ENCODE measurements at regions not wholly inside any gene's neighbourhood (a gene's known extent, or its start where the extent isn't known, plus 50 kb on each side); places are given as distances from the start of the nearest gene placed in this dataset.
"Not testable (repeated sequence)": the region's sequence is repeated elsewhere in the genome, so short reads cannot be mapped to it uniquely, and the experiment has no call there.

DNA sequence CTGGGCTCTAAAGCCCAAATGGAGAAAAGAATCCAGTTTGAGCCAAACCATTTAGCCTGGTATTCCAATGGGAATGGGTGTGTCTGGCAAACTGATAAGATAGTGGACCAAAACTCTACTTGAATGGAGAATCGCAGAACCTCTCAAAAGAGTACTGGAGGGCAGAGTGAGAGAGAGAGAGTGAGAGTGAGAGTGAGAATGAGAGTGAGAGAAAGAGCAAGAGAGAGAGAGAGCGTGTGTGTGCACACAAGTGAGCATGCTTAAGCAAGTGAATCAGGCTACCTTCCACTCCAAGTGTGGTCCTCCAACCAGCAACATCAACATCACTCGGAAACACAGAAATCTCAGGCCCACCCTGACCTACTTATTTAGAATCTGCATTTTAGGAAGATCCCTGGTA lies 58.8 kb downstream of the UQCRFS1 start:
- DNase-seq = no peak

DNA sequence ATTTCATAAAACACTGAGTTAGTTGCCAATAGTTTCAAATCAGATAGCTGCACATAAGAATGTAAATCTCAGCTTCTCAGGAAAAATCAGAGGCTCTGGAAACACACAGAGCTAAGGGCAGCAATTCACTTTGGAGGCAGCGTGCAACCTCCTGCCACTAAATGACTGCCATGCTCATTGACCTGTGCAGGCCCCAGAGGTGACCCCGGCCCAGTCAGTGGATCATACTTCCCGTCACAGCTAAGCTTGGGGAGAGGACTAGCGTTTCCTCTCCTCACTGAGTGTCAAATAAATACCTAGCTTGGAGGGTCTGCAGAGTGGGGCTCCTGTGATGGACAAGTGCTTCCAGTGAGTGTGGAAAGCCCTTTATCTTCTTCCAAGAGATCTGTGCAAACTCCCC lies 67.2 kb downstream of the UQCRFS1 start:
- DNase-seq = no peak

DNA sequence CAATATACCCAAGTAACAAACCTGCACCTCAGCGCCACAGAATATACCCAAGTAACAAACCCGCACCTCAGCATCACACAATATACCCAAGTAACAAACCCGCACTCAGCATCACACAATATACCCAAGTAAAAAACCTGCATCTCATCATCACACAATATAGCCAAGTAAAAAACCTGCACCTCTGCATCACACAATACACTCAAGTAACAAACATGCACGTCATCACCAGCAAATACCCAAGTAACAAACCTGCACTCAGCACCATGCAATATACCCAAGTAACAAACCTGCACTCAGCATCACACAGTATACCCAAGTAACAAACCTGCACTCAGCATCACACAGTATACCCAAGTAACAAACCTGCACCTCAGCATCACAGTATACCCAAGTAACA lies 69.8 kb downstream of the UQCRFS1 start:
- DNase-seq = no peak

DNA sequence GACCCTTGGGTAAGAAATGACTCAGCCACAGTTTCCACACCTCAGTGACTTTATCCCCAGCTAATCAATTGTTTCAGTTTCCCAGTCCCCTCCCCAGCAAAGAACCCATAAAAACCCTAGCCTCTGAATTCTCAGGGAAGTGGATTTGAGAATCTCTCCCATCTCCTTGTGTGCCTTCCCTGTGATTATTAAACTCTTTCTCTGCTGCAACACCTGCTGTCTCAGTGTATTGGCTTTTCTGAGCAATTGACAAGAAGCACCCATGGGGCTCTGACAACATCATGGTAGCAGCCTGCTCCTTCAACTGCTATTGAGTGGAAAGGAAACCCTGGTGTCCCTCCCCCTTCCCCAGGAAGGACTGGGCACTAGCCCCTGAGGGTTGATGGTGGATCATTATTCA lies 73.7 kb downstream of the UQCRFS1 start:
- DNase-seq = no peak

DNA sequence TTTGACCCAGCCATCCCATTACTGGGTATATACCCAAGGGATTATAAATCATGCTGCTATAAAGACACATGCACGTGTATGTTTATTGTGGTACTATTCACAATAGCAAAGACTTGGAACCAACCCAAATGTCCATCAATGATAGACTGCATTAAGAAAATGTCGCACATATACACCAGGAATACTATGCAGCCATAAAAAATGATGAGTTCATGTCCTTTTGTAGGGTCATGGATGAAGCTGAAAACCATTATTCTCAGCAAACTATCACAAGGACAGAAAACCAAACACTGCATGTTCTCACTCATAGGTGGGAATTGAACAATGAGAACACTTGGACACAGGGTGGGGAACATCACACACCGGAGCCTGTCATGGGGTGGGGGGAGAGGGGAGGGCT lies 74.7 kb downstream of the UQCRFS1 start:
- DNase-seq = not testable (repeated sequence)

DNA sequence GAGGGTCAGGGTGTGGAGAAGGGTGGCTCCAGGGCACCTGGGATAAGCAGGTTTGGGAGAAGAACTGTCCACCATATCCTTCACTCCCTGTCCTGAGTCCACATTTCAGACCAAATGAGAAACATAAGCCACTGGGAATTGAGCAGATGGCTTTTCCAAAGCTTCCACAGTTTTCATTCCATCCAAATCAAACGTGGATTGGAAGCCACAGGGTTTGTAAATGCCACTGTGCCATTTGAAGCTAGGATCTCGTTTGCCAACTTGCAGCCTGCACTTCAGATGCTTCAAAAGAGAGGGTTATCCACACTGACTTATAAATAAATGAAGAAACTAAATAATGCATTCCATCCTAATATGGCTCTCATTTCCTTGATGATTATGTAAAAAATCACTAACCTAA lies 81.5 kb downstream of the UQCRFS1 start:
- DNase-seq = no peak

DNA sequence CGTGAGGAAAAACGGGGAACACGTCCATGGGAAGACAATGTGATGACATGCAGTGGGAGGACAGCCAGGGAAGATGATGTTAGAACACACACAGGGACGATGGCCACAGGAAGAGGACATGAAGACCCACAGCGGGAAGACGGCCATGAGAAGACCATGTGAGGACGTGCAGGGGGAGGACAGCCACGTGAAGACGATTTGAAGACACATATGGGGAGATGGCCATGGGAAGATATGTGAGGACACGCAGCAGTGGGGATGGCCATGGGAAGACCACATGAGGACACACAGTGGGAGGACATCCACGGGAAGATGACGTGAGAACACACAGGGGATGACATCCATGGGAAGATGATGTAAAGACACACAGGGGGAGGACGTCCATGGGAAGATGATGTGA lies 83.8 kb downstream of the UQCRFS1 start:
- no peak for DNase-seq

DNA sequence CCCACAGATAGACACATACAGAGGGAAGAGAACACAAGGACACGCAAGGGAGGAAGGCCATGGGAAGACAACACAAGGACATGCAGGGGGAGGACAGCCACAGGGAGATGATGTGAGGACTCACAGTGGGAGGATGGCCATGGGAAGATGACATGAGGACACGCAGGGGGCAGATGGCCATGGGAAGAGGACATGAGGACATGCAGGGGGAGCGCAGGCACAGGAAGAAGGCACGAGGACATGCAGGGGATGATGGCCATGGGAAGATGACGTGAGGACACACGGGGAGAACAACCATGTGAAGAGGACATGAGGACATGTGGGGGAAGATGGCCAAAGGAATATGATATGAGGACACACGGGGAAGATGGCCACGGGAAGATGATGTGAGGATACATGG lies 84.7 kb downstream of the UQCRFS1 start:
- DNase-seq = no peak

DNA sequence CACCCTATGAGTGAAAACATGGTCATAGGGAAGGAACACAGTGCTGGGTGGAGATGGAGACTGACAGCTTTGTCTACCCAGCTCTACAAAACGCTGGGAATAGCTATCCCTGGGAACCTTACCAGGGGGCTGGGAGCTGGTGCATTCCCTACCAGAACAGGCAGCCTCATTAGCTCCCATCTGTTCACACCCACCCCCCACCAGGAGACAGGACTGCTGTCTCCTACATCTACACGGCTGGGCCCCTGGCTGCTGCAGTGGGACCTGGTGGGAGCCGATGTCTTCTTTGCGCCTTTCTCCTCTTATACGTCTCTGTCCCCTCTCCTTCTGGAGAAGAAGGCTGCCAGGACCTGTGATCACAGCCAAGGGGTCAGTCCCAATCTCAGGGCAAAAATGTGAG lies 90.8 kb downstream of the UQCRFS1 start:
- DNase-seq = no peak

DNA sequence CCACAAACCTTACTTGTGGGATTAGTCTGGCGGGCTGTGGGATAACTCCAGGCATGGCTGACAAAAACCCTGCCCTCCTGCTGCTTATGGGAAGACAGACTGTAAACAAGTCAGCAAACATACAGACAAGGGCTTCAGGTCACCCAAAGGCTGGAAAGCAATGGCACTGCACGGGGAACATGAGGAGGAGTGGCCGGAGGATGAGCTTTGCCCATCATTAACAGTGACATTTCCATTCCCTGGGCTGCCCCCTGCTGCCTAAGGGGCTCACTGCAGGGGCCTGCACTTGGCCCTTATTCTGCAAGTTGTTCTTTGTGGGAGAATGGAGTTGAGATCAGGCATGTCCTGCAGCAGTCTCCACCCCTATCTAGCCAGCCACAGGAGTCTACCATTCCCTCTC lies 91.3 kb downstream of the UQCRFS1 start:
- peak in 4 of 56 donors; percentile 3 to 37 (median 7) for DNase-seq

DNA sequence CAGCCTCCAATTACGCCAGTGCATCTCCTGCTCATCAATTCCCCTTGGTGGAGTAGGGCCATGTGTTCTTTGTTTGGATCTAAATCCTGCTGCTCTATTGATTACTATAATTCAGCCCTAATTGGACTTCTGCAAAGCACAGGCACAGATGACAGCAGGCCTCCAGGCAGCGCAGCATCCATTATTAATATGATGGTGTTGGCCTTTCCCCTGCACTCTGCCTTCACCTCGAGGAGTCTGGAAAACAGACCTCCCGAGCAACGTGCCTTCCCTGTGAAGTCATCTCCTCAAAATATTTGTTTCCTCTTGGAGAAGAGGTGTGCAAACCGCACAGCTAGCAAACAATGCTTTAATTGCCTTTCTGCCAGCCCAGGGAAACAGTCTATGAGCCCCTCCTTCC lies 92.5 kb downstream of the UQCRFS1 start:
- DNase-seq = no peak

DNA sequence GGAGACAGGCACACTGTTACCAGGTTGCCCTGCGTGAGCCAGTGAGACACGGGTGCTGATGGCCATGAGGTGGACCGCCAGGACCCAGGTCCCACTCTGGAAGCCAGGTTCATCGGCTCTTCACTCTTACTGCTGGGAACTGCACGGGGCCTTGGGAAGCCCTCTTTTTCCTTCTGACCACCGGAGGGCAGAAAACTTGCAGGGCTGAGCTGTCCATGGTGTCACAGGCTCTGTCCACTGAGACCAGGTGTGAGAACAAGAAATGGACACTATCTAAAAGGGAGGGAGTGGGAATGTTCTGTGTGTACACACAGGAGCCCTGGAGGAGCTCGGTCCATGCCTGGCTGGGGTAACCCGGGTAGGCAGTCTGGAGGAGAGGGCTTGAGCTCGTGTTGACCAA lies 93.4 kb downstream of the UQCRFS1 start:
- peak in 1 of 56 donors; percentile 4 for DNase-seq

DNA sequence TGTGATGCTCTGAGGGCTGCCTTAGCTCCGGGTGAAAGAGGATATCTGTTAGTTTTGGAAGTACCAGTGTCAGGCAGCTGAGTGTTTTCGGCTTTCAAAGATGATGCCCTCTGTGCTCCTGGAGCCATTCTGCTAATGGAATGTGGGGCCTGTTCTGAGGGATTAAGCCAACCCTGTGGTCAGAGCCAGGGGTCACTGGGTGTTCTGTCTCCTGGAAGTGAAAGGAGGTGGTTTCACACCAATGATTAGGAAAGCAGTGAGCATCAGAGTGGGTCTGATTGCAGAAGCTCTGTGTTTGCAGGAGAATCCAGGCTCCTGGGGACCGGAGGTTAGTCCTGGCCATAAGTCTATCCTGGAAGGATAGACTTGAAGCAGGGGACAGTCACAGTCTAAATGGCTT lies 94.6 kb downstream of the UQCRFS1 start:
- no peak for DNase-seq

DNA sequence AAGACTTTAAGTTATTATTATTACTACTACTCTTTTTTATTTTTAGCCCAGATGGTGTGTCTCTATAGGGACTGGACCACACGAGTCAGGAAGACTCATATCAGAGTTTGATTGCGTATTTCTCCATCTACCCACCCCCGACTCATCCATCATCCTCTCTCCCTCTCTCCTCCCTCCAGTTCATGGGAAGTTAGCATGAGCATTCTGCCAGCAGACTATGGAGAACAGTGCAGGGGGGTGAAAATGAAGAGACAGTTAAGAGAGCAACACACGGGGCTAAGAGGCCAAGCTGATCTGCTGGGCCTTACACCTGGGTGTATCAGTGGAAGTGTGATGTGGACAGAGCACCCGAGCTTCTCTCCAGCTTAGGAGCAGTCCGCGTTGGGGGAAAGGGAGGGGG lies 95.0 kb downstream of the UQCRFS1 start:
- no peak for DNase-seq

DNA sequence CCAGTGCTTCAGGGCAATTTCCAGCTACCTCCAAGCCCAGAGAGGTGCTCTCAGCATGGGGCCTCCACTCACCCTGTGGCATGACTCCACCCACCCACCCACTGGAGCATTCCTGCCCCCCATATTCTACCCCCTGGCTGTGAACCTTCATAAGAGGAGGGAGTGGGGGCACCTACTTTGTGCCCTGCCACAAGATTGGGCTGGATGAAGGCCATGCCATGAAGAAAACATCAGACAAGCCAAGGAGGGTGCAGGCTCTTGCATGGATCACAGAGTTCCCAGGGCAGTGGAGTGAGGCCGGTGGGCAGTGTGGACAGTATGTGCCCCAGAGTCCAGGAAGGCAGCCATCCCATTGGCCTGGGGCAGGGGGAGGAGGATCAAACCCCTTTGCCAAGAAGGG lies 97.8 kb downstream of the UQCRFS1 start:
- no peak for DNase-seq

DNA sequence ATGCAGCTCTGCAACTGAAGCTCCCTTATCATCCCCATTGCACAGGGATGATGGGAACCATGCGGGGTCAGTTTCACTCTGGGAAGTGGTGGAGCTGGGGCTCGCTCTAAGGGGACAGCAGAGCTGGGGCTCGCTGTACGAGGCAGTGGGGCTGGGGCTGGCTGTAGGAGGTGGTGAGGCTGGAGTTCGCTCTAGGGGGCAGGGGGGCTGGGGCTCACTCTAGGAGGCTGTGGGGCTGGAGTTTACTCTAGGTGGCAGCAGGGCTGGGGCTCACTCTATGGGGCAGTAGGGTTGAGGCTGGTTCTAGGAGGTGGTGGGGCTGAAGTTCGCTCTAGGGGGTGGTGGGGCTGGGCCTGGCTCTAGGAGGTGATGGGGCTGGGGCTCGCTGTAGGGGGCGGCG lies 99.1 kb downstream of the UQCRFS1 start:
- DNase-seq = no peak

DNA sequence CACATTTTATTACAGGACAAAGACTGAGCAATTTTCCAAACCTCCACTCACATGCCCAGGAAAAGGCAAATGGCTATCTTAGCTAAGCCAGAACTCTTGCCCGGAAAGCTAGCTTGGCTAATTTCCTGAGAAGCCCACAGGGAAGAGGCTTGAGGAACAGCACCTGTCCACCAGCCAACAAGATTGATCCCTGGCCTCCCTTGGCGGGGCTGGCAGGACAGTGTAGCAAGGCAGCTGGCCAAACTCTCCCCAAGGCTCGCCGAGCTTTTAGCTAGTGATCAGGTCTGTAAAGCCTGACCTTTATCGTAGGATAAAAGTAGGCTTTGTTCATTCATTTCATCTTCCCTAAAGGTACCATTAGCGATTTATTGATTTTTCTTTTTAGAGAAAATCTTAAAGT lies 101.4 kb downstream of the UQCRFS1 start:
- no peak for DNase-seq

DNA sequence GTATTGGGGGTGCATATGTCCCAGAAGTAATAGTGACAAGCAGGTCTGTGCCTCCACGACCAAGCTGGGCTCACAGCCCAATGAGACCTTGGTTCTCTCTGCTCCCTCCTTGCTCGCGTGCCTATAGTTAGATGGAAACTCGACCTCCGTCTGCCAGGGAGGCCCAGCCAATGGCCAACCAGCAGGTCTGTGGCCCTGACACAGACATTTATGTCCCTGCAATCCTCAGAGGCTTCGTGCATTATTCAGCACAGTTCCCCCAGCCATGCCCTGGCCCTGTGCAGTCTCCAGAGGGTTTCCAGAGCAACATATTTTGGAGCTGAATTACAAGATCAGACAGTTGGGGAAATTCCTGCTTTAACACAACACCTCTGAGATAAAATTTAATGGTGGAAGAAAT lies 105.1 kb downstream of the UQCRFS1 start:
- no peak for DNase-seq

DNA sequence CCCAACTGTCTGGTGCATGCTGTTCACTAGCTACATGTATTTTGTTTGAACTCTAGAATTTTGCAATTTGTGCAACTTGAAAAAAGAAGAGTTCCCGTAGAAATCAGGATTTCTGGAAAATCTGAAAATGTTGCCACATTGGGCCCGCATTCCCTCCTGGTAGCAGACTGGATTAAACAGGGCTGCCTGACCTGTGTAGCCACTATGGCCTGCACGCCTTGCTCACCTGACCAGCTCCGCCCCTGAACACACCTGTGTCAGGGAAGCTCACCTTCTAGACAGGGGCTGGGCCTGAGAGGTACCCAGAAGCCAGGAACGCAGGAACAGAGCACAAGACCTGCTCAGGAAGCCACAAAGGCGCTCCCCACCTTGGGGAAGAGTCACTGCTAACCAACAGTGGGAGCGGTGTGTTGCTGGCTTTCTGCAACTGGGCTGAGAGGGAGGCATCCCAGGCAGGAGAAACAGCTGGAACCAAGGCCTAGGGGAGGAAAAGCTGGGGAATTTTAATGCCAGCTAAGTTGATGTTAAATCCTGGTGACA lies 106.5 kb downstream of the UQCRFS1 start:
- DNase-seq = no peak

DNA sequence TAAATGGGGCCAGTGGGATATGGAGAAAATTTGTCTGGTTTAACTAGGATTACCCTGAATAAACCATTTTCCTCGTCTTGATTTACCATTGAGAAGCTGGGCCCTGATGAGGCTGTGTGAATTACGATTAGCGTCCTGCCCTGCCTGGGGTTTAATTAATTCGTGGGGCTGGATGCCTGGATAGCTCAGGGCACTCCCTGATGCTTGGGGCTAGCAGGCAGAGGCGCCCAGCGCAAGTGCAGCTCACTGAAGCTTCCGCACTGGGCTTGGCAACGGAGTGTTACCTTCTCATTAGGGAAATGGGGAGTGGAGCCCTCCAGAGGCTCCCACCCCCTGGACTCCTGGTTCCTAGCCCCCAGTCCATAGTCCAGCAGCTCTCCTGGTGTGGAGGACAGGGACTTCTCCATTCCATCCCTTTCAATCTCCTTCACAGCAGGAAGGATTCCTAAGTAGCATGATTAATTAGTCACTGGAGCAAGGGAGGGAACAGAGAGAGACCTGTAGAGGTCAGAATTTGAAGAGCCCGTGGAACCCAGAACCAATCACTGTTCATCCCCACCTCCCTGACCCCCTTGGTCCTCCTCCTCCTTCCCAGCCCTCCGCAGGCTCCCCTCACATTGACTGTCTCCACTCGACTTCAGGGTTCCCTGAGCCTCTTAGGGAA lies 107.2 kb downstream of the UQCRFS1 start:
- no peak for DNase-seq

DNA sequence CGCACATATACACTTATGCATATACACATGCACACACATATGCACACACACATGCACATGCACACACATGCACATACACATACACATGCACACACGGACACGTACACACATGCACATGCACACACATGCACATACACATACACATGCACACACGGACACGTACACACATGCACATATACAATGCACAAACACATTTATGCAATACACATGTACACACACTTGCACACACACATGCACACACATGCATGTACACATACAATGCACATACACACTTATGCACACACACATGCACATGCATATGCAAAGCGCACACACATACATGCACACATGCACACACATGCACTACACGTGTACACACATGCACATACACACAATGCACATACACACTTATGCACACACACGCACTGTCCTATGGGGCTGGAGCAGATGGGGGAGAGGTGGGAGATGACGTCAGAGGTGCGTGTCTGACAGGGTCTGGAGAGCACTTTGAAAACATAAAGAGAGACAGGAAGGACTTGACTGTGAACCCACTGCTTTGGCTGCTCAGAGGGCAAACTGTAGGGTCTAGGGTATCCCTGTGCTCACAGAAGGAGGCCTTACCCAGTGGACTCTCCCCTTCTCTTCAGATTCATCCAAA lies 108.2 kb downstream of the UQCRFS1 start:
- DNase-seq = no peak

DNA sequence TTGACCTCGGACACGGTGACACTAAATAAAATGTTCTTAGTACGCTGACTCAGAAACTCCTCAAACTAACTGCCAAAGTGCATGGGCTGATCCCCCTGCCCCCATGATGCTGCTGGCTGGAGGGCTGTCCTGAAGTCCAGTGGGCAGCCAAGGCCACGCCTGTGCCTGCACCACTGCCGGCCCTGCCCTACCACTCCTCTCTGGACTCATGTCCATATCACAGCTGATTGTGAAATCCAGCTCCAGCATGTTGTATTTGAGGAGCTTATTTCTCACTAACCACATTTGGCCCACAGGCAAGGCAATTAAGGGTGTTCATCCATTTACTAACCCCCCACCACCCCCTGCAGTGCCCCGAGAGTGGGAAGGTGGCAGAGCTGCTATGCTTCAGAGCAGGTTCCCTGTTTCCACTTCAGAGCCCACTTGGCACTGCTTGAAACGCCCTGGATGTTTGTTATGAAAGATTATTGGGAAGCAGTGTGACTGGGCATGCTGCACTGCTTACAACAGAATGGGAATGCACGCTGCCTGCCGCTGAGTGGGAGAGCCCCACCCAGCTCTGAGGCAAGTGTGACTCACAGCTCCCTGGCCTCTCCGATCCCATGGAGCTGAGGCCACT lies 114.0 kb downstream of the UQCRFS1 start:
- DNase-seq = peak in 29 of 56 donors; percentile 4 to 64 (median 23)

DNA sequence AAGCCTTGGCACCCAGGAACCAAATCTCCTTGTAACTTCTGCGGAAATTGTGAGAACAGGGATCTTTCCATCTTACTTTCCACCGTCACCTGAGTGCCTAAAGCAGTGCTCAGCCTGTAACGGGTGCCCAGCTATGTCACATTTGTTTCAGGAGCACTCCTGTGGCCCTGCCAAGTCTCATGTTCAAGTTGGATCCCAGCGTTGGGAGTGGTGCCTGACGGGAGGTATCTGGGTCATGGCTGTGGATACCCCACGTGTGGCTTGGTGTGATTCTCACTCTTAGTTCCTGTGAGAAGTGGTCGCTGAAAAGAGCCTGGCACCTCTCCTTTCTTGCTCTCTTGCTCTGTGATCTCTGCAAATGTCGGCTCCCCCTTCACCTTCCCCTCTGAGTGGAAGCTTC lies 114.9 kb downstream of the UQCRFS1 start:
- no peak for DNase-seq

Data from amygdala (tissue), 56 donors.